PC-3 (cell line): ENCODE measurements at regions not wholly inside any gene's neighbourhood (a gene's known extent, or its start where the extent isn't known, plus 50 kb on each side); places are given as distances from the start of the nearest gene placed in this dataset.

ENCODE experiments used
- EZH2 ChIP-seq: fragments of 300-600 bp; sonication (generic); IDR thresholded peaks from one replicate; pipeline ENCODE4 v1.6.1; 2017; ENCODE audit warnings: antibody characterized with exemption, mild to moderate bottlenecking, low read length; ENCODE audit not compliant: unreplicated experiment
- TF ChIP-seq, protein P1 (sequence below): fragments of 300-600 bp; sonication (generic); conservative IDR thresholded peaks from 2 replicates; pipeline ENCODE4 v1.5.1; 2017; ENCODE audit warnings: antibody characterized with exemption, low read depth, mild to moderate bottlenecking, low read length

DNA sequence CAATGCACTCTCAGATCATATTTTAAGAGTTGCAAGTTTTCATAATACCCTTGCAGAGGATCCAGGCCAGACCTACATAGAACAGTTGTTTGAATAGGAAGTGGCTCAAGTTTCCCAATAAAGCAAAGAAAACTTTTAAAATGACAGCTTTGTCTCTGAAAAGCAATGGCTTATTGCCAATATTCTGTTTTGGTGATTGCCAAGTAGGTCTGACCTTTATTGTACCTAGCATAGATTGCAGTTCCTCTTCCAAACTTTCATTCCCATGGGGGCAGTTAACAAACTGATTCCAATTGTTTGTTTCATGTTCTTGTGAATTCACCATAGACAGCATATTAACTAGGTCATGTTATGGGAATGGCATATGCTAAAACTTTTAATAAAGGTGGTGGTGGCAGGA, 664.6 kb upstream of the CA10 start:
- TF ChIP-seq, protein P1, sequence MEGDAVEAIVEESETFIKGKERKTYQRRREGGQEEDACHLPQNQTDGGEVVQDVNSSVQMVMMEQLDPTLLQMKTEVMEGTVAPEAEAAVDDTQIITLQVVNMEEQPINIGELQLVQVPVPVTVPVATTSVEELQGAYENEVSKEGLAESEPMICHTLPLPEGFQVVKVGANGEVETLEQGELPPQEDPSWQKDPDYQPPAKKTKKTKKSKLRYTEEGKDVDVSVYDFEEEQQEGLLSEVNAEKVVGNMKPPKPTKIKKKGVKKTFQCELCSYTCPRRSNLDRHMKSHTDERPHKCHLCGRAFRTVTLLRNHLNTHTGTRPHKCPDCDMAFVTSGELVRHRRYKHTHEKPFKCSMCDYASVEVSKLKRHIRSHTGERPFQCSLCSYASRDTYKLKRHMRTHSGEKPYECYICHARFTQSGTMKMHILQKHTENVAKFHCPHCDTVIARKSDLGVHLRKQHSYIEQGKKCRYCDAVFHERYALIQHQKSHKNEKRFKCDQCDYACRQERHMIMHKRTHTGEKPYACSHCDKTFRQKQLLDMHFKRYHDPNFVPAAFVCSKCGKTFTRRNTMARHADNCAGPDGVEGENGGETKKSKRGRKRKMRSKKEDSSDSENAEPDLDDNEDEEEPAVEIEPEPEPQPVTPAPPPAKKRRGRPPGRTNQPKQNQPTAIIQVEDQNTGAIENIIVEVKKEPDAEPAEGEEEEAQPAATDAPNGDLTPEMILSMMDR, result no peak
- TF ChIP-seq EZH2, result no peak
